ENCODE measurements at regions not wholly inside any gene's neighbourhood (a gene's known extent, or its start where the extent isn't known, plus 50 kb on each side); places are given as distances from the start of the nearest gene placed in this dataset.
"Not testable (repeated sequence)": the region's sequence is repeated elsewhere in the genome, so short reads cannot be mapped to it uniquely, and the experiment has no call there.

GRCh38 chr15:20010759-20011158, 530.8 kb downstream of the GOLGA6L6 start:
- TF ChIP-seq, protein P1, sequence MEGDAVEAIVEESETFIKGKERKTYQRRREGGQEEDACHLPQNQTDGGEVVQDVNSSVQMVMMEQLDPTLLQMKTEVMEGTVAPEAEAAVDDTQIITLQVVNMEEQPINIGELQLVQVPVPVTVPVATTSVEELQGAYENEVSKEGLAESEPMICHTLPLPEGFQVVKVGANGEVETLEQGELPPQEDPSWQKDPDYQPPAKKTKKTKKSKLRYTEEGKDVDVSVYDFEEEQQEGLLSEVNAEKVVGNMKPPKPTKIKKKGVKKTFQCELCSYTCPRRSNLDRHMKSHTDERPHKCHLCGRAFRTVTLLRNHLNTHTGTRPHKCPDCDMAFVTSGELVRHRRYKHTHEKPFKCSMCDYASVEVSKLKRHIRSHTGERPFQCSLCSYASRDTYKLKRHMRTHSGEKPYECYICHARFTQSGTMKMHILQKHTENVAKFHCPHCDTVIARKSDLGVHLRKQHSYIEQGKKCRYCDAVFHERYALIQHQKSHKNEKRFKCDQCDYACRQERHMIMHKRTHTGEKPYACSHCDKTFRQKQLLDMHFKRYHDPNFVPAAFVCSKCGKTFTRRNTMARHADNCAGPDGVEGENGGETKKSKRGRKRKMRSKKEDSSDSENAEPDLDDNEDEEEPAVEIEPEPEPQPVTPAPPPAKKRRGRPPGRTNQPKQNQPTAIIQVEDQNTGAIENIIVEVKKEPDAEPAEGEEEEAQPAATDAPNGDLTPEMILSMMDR (IDR thresholded peaks at IDR 0.05; ENCODE audit: control extremely low read depth in 1 of 3, insufficient read depth in 1 of 3, low read depth in 1 of 3, low read length in 3 of 3), result not testable (repeated sequence)
- TF ChIP-seq GTF2F1 (IDR thresholded peaks at IDR 0.05; ENCODE audit: borderline replicate concordance, low read depth, low read length), result not testable (repeated sequence)
